GM12892 (cell line): ENCODE measurements at regions not wholly inside any gene's neighbourhood (a gene's known extent, or its start where the extent isn't known, plus 50 kb on each side); places are given as distances from the start of the nearest gene placed in this dataset.

Source experiments
- DNase-seq: peaks from one replicate; pipeline ENCODE4 v3.0.0; 2011; ENCODE audit not compliant: insufficient read length
- FAIRE-seq: peaks from 2 replicates; lab custom pipeline; 2011; peaks lifted over from hg19 to GRCh38; lab: Jason Lieb, UNC
- POLR2A ChIP-seq: IDR thresholded peaks from 2 replicates; pipeline ENCODE4 v1.6.1; 2011; ENCODE audit warnings: low read depth, low read length, control low read depth
- POLR2AphosphoS5 ChIP-seq: IDR thresholded peaks from 2 replicates; pipeline ENCODE4 v1.6.1; 2011; ENCODE audit warnings: low read depth, low read length, control low read depth
- TAF1 ChIP-seq: IDR thresholded peaks from 2 replicates; pipeline ENCODE4 v1.6.1; 2011; ENCODE audit warnings: low read depth, mild to moderate bottlenecking, control low read depth, low read length, borderline replicate concordance

DNA sequence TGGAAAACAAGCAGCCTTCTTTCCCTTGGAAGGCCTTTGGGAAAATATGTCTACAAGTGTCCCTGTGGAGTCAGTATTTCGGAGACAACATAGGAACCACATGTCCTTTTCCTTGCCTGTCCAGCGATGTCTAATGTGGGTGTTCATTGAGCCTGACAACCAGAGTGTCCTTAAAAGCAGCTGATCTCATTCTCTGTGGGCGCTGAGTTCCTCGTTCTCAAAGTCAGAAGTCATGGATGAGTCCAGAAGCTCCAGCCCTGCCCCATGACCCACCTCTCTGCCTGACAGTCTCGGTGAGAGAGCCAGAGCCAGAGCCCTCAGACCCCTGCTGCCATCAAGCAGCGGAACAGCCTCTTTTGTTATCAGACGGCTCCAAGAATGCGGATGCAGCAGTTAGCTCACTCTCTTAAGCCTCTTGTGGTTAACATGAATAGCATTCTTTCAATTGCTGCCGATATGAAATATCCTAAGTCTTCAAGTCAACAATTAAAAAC, 329.2 kb downstream of the TGFB2 start:
- no peak for TF ChIP-seq POLR2AphosphoS5
- TF ChIP-seq POLR2A = no peak
- TF ChIP-seq TAF1 = no peak
- FAIRE-seq = no peak
- DNase-seq = no peak

GRCh38 chr1:218677026-218677425, 331.9 kb downstream of the TGFB2 start:
- FAIRE-seq (no peak), DNase-seq (no peak)
- TF ChIP-seq TAF1 (no peak), POLR2A (no peak), POLR2AphosphoS5 (no peak)

- DNase-seq = no peak
- no peak for TF ChIP-seq POLR2AphosphoS5
- no peak for TF ChIP-seq POLR2A
- no peak for TF ChIP-seq TAF1
- no peak for FAIRE-seq
Observed at GRCh38 chr1:218679391-218679790, 334.3 kb downstream of the TGFB2 start.

DNA sequence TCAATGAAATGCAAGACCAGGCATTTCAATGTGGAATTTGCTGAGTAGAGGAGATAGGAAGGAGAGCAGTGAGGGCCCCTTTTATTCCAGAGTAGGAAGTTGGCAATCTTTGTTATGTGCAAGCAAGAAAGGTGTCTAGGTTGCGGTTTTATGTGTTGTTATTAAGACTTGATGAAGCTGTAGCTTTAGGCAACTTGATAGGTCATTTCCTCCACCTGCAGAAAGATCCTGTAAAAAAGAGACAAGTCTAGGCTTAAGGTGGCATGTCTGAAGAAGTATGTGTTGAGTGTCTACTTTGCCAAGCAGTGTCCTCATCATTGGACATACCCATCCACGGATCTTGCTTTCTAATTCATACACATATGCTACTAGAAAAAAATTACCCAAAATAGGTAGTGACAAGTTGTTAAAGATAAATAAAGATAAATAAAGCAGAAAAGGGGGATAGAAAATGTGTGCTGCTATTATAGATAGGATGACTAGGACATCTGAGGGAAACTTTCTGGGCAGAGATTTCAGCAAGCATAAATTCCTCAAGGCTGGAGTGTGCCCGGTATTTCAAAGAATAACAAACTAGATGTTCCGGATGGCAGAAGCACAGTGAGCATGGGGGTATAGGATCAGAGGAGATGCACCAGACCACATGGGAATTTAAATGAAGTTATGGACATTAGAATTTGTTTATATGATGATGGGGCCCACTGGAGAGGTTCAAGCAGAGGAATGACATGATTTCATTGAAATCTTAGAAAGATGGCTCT, 335.0 kb downstream of the TGFB2 start:
- DNase-seq (no peak), FAIRE-seq (no peak)
- no peak for TF ChIP-seq POLR2AphosphoS5
- no peak for TF ChIP-seq POLR2A
- no peak for TF ChIP-seq TAF1

- TF ChIP-seq POLR2AphosphoS5 (no peak), TAF1 (no peak), POLR2A (no peak)
- FAIRE-seq (no peak), DNase-seq (no peak)
Observed at GRCh38 chr1:218683242-218683641, 338.1 kb downstream of the TGFB2 start.

GRCh38 chr1:218686258-218686657, 341.1 kb downstream of the TGFB2 start:
- TF ChIP-seq TAF1 (no peak), POLR2A (no peak)
- FAIRE-seq (no peak), DNase-seq (no peak)

DNA sequence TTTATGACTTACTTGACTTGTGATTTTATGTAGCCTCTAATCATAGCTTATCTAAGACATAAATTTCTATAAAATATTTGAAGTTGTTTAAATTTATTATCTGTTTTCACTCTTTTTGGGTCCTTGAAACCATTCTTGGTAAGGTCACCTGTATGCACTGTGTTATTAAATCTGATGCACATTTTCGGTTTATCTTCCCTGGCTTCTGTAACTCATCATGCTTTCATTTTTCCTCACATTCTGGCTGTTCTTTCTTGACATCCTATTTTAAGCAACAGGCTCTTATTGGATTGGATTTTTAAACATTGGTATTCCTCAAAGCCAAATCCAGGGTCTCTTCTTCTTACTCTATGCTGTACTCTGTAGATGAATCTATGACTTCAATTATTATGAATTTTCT, 341.6 kb downstream of the TGFB2 start:
- TF ChIP-seq POLR2AphosphoS5 = no peak
- no peak for TF ChIP-seq TAF1
- TF ChIP-seq POLR2A = no peak
- FAIRE-seq = no peak
- DNase-seq = no peak

DNA sequence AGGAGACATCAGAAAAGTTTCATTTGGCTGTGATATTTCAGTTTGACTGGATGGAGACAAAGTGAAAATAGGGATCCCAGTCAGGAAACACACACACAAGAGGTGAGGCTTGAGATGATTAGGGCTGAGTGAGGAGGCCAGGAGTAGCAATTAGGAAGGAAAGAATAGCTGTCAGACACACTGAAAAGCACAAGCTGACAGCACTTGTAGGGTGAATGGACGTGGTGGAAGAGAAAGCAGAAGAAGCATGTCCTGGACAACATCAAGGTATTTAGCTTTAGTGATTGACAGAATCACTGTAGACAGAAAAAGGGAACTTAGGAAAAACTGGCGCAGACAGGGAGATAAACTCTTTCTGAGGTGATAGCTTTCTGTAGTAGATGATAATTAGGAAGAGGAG, 347.7 kb downstream of the TGFB2 start:
- no peak for DNase-seq
- no peak for TF ChIP-seq TAF1
- TF ChIP-seq POLR2AphosphoS5 = no peak
- TF ChIP-seq POLR2A = no peak
- no peak for FAIRE-seq

GRCh38 chr1:218693599-218693998, 348.5 kb downstream of the TGFB2 start:
- no peak for DNase-seq
- TF ChIP-seq TAF1 (no peak), POLR2A (no peak), POLR2AphosphoS5 (no peak)

GRCh38 chr1:218694085-218694484, 348.9 kb downstream of the TGFB2 start:
- DNase-seq (no peak), FAIRE-seq (no peak)
- TF ChIP-seq TAF1 (no peak), POLR2AphosphoS5 (no peak), POLR2A (no peak)

More at GRCh38 chr1:218693599-218693998, 348.5 kb downstream of the TGFB2 start:
- FAIRE-seq = no peak

DNA sequence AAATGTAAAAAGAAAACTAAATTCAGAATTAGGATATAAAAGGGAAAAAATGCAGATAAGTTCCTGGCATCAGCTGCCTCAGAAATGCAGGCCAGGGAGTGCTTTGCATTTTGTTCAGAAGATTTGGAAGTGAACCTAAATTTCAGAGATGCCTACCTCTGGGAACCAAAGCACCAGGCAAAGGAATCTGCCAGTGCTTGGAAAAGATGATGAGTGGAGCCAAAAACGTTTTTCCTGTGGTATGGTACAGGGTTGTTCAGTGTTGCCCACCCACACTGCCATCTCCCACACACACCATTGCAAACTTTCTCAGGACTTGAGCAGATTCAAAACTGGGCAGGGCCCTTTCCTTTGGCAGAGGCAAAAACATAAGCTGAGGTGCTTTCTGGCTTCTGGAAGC, 349.5 kb downstream of the TGFB2 start:
- TF ChIP-seq POLR2A (no peak), TAF1 (no peak), POLR2AphosphoS5 (no peak)
- FAIRE-seq (no peak), DNase-seq (no peak)

DNA sequence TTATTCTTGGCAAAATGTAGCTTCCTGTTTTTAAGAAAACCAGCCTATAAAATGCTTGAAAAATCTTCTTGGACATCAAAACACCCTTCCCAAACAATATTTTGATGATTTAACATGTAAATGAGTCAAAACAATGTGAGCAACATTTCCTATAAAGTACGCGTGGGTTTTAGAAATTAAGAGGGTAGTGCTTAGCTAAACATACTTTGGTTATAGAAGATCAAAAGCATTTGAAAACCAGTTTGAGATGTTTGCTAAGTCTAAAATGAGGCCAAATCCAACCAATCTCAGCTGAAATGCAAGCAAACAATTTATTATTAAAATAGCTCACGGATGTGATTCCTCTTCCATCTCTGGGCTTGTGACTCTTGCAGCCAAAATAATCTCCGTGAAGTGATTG, 350.4 kb downstream of the TGFB2 start:
- TF ChIP-seq TAF1 (no peak), POLR2AphosphoS5 (no peak), POLR2A (no peak)
- DNase-seq (no peak), FAIRE-seq (no peak)
